Rectal smooth muscle tissue (tissue), 1 donor: ENCODE measurements at regions not wholly inside any gene's neighbourhood (a gene's known extent, or its start where the extent isn't known, plus 50 kb on each side); places are given as distances from the start of the nearest gene placed in this dataset.
"Not testable (repeated sequence)": the region's sequence is repeated elsewhere in the genome, so short reads cannot be mapped to it uniquely, and the experiment has no call there.

Experiments used
- H3K27ac ChIP-seq: one replicate; pipeline ENCODE4 v1.7.0; 2013; ENCODE audit warnings: low read depth, low read length, inconsistent platforms
- H3K27me3 ChIP-seq: one replicate; pipeline ENCODE4 v1.7.0; 2013; ENCODE audit warnings: low read length; ENCODE audit not compliant: control insufficient read depth, insufficient read depth
- H3K36me3 ChIP-seq: one replicate; pipeline ENCODE4 v1.7.0; 2013; ENCODE audit warnings: low read length; ENCODE audit not compliant: control insufficient read depth, insufficient read depth
- H3K4me1 ChIP-seq: one replicate; pipeline ENCODE4 v1.7.0; 2013; ENCODE audit warnings: low read length; ENCODE audit not compliant: control insufficient read depth, insufficient read depth
- H3K4me3 ChIP-seq: one replicate; pipeline ENCODE4 v1.7.0; 2013; ENCODE audit warnings: low read length
- H3K9ac ChIP-seq: one replicate; pipeline ENCODE4 v1.7.0; 2013; ENCODE audit warnings: low read length

GRCh38 chr3:20529911-20530310 lies 343.9 kb upstream of the SGO1 start:
- H3K27ac ChIP-seq, result no peak overlapping the region
- H3K27me3 ChIP-seq, result no peaks in the 10 kb centered on the region
- H3K36me3 ChIP-seq, result no peaks in the 10 kb centered on the region
- H3K9ac ChIP-seq, result no peak overlapping the region
- no peaks in the 10 kb centered on the region for H3K4me1 ChIP-seq
- H3K4me3 ChIP-seq, result no peak overlapping the region

- no peaks in the 10 kb centered on the region for H3K4me1 ChIP-seq
Measured at GRCh38 chr3:20528180-20528770, 342.3 kb upstream of the SGO1 start.

GRCh38 chr3:20527368-20527767 lies 341.4 kb upstream of the SGO1 start:
- Histone ChIP-seq H3K27me3 (no peaks in the 10 kb centered on the region), H3K4me1 (no peaks in the 10 kb centered on the region), H3K4me3 (no peak overlapping the region), H3K36me3 (no peaks in the 10 kb centered on the region), H3K9ac (no peak overlapping the region), H3K27ac (no peak overlapping the region)

More at GRCh38 chr3:20528180-20528770, 342.3 kb upstream of the SGO1 start:
- H3K4me3 ChIP-seq, result no peak overlapping the region
- no peaks in the 10 kb centered on the region for H3K27me3 ChIP-seq
- H3K9ac ChIP-seq, result no peak overlapping the region
- no peaks in the 10 kb centered on the region for H3K36me3 ChIP-seq
- no peak overlapping the region for H3K27ac ChIP-seq

GRCh38 chr3:20524328-20524727 lies 338.3 kb upstream of the SGO1 start:
- Histone ChIP-seq H3K4me3 (no peak overlapping the region), H3K27ac (no peak overlapping the region), H3K4me1 (no peaks in the 10 kb centered on the region), H3K36me3 (no peaks in the 10 kb centered on the region), H3K9ac (no peak overlapping the region), H3K27me3 (no peaks in the 10 kb centered on the region)

- Histone ChIP-seq H3K9ac (no peak overlapping the region), H3K4me1 (no peaks in the 10 kb centered on the region), H3K27me3 (no peaks in the 10 kb centered on the region), H3K36me3 (no peaks in the 10 kb centered on the region), H3K27ac (no peak overlapping the region), H3K4me3 (no peak overlapping the region)
Measured at GRCh38 chr3:20523293-20523692, 337.3 kb upstream of the SGO1 start.

- H3K36me3 ChIP-seq, H3K27me3 ChIP-seq, H3K4me3 ChIP-seq, H3K9ac ChIP-seq, H3K27ac ChIP-seq, H3K4me1 ChIP-seq: not testable (repeated sequence)
Measured at GRCh38 chr3:20517316-20517715, 331.3 kb upstream of the SGO1 start.

- Histone ChIP-seq H3K27ac (no peak overlapping the region), H3K9ac (no peak overlapping the region), H3K4me3 (no peak overlapping the region), H3K36me3 (no peaks in the 10 kb centered on the region), H3K27me3 (no peaks in the 10 kb centered on the region), H3K4me1 (no peaks in the 10 kb centered on the region)
Measured at GRCh38 chr3:20516311-20516710, 330.3 kb upstream of the SGO1 start.

- no peak overlapping the region for H3K9ac ChIP-seq
- H3K4me3 ChIP-seq, result no peak overlapping the region
- no peaks in the 10 kb centered on the region for H3K36me3 ChIP-seq
- H3K27ac ChIP-seq, result no peak overlapping the region
- H3K4me1 ChIP-seq, result no peaks in the 10 kb centered on the region
- H3K27me3 ChIP-seq, result no peaks in the 10 kb centered on the region
Measured at GRCh38 chr3:20515834-20516233, 329.8 kb upstream of the SGO1 start.

GRCh38 chr3:20511863-20512505 lies 326.0 kb upstream of the SGO1 start:
- Histone ChIP-seq H3K27ac (no peak overlapping the region), H3K4me1 (no peaks in the 10 kb centered on the region), H3K9ac (no peak overlapping the region), H3K36me3 (no peaks in the 10 kb centered on the region), H3K4me3 (no peak overlapping the region), H3K27me3 (no peaks in the 10 kb centered on the region)

- Histone ChIP-seq H3K27me3 (no peaks in the 10 kb centered on the region), H3K27ac (no peak overlapping the region), H3K9ac (no peak overlapping the region), H3K4me1 (no peaks in the 10 kb centered on the region), H3K4me3 (no peak overlapping the region), H3K36me3 (no peaks in the 10 kb centered on the region)
Measured at GRCh38 chr3:20510396-20510795, 324.4 kb upstream of the SGO1 start.

- H3K27ac ChIP-seq, result no peak overlapping the region
- H3K4me3 ChIP-seq, result no peak overlapping the region
- no peaks in the 10 kb centered on the region for H3K36me3 ChIP-seq
- H3K4me1 ChIP-seq, result no peaks in the 10 kb centered on the region
- H3K27me3 ChIP-seq, result no peaks in the 10 kb centered on the region
- H3K9ac ChIP-seq, result no peak overlapping the region
Measured at GRCh38 chr3:20503394-20504082, 317.5 kb upstream of the SGO1 start.

- H3K4me3 ChIP-seq, result no peak overlapping the region
- H3K27me3 ChIP-seq, result no peaks in the 10 kb centered on the region
- H3K4me1 ChIP-seq, result no peaks in the 10 kb centered on the region
- H3K9ac ChIP-seq, result no peak overlapping the region
- H3K36me3 ChIP-seq, result no peaks in the 10 kb centered on the region
- H3K27ac ChIP-seq, result no peak overlapping the region
Measured at GRCh38 chr3:20490996-20491395, 305.0 kb upstream of the SGO1 start.

- no peak overlapping the region for H3K27ac ChIP-seq
Measured at GRCh38 chr3:20488151-20488550, 302.1 kb upstream of the SGO1 start.

More at GRCh38 chr3:20488151-20488550, 302.1 kb upstream of the SGO1 start:
- Histone ChIP-seq H3K4me1 (no peaks in the 10 kb centered on the region), H3K36me3 (no peaks in the 10 kb centered on the region), H3K4me3 (no peak overlapping the region), H3K9ac (no peak overlapping the region), H3K27me3 (no peaks in the 10 kb centered on the region)
